ENCODE measurements at regions not wholly inside any gene's neighbourhood (a gene's known extent, or its start where the extent isn't known, plus 50 kb on each side); places are given as distances from the start of the nearest gene placed in this dataset.

GRCh38 chr3:43867436-43868072 lies 176.8 kb downstream of the ABHD5 start:
- no peak for DNase-seq

- no peak for DNase-seq
Observed at GRCh38 chr3:43869491-43869890, 178.8 kb downstream of the ABHD5 start.

GRCh38 chr3:43870120-43870519 lies 179.4 kb downstream of the ABHD5 start:
- DNase-seq: no peak

GRCh38 chr3:43870844-43871626 lies 180.3 kb downstream of the ABHD5 start:
- DNase-seq: no peak

GRCh38 chr3:43871627-43872245 lies 181.0 kb downstream of the ABHD5 start:
- DNase-seq: no peak

- DNase-seq: no peak
Observed at GRCh38 chr3:43872301-43872700, 181.6 kb downstream of the ABHD5 start.

GRCh38 chr3:43872901-43873300 lies 182.2 kb downstream of the ABHD5 start:
- no peak for DNase-seq

GRCh38 chr3:43873723-43874122 lies 183.0 kb downstream of the ABHD5 start:
- no peak for DNase-seq

- no peak for DNase-seq
Observed at GRCh38 chr3:43874290-43874689, 183.6 kb downstream of the ABHD5 start.

GRCh38 chr3:43874731-43875130 lies 184.0 kb downstream of the ABHD5 start:
- DNase-seq: no peak

GRCh38 chr3:43876648-43877047 lies 185.9 kb downstream of the ABHD5 start:
- DNase-seq: no peak

- DNase-seq: no peak
Observed at GRCh38 chr3:43879166-43879565, 188.4 kb downstream of the ABHD5 start.

- DNase-seq: no peak
Observed at GRCh38 chr3:43882976-43883680, 192.4 kb downstream of the ABHD5 start.

GRCh38 chr3:43883729-43884396 lies 193.1 kb downstream of the ABHD5 start:
- no peak for DNase-seq

GRCh38 chr3:43884581-43884980 lies 193.8 kb downstream of the ABHD5 start:
- DNase-seq: no peak

GRCh38 chr3:43885908-43886618 lies 195.3 kb downstream of the ABHD5 start:
- DNase-seq: no peak

GRCh38 chr3:43892061-43892460 lies 201.3 kb downstream of the ABHD5 start:
- DNase-seq: no peak

GRCh38 chr3:43892526-43892925 lies 201.8 kb downstream of the ABHD5 start:
- no peak for DNase-seq

- DNase-seq: no peak
Observed at GRCh38 chr3:43893727-43894126, 203.0 kb downstream of the ABHD5 start.

- no peak for DNase-seq
Observed at GRCh38 chr3:43894176-43895049, 203.7 kb downstream of the ABHD5 start.

- no peak for DNase-seq
Observed at GRCh38 chr3:43895573-43895972, 204.8 kb downstream of the ABHD5 start.

Data from activated gamma-delta T cell treated with Interleukin-2 at 50 U/mL for 16 hours (primary cell).